Skin of body (tissue), 1 donor: ENCODE measurements at regions not wholly inside any gene's neighbourhood (a gene's known extent, or its start where the extent isn't known, plus 50 kb on each side); places are given as distances from the start of the nearest gene placed in this dataset.

Experiments
- DNase-seq: peaks from one replicate; lab custom pipeline; 2025; lab: John Stamatoyannopoulos, UW

GRCh38 chr20:50401587-50402418, 108.4 kb upstream of the PTPN1 start:
- DNase-seq = no peak

DNA sequence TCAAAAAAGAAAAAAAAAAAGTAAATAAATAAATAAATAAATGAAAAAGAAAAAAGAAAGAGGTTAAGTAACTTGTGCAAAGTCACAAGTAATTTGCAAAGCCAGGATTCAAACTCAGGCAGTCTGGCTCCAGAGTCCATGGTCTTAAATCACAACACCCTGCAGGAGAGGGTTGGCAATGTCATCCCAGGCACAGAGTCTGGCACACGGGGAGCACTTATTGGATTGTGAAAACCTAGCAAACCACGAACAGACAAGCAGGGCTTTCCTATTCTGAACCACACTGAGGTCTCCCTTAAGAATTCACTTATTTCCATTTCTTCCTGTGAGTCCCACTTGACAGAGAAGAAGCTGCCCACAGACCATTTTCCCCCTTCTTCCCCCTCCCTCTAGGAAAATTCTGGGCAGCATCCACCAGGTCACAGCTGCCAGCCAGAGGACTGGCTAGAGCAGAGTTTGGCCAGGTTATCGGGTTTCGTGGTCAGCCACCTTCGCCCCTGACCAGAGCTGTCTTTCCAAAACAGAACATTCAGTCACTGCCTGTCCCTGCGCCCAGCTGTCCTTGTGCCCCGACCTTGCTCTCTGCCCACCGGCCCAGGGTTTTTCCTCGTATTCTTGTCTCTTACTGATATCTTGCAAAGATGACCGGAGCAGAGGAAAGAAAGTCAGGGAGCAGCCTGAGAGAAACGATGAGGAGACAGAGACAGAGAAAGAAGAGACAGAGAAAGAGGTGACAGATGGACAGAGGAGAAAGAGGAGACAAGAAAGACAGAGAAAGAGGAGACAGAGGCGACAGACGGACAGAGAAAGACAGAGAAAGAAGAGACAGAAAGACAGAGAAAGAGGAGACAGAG, 106.4 kb upstream of the PTPN1 start:
- DNase-seq = no peak

GRCh38 chr20:50404419-50405234, 105.6 kb upstream of the PTPN1 start:
- no peak for DNase-seq

GRCh38 chr20:50405235-50405914, 104.8 kb upstream of the PTPN1 start:
- DNase-seq = no peak

DNA sequence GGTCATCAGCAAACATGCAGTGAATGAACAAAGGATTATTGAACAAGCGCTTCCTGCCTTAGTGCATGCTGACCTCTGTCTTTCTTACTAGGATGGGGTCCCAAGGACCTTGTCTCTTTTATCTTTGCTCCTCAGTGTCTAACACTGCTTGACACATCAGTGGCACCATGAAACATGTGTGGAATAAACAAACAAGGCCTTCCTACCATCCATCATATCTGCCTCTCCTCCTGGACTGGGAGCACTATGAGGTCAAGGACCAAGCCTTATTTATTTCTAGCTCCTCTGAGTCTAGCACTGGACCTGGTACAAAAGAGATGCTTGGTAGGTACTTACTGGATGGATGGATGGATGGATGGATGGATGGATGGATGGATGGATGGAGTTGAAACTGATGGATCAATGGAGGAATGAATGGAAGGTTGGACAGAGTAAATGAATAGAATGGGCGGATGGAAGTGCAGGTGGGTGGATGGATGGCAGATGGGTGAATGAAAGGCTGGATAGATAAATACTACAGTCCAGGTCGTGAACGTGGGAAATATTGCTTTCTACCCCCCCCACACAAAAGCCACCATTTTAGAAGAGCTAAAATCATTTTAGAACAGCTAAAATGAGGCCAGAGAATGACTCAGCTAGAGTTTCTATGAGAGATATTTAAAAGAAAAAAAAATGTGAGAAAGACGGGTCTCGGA, 104.1 kb upstream of the PTPN1 start:
- DNase-seq = no peak

GRCh38 chr20:50406610-50407136, 103.5 kb upstream of the PTPN1 start:
- no peak for DNase-seq

DNA sequence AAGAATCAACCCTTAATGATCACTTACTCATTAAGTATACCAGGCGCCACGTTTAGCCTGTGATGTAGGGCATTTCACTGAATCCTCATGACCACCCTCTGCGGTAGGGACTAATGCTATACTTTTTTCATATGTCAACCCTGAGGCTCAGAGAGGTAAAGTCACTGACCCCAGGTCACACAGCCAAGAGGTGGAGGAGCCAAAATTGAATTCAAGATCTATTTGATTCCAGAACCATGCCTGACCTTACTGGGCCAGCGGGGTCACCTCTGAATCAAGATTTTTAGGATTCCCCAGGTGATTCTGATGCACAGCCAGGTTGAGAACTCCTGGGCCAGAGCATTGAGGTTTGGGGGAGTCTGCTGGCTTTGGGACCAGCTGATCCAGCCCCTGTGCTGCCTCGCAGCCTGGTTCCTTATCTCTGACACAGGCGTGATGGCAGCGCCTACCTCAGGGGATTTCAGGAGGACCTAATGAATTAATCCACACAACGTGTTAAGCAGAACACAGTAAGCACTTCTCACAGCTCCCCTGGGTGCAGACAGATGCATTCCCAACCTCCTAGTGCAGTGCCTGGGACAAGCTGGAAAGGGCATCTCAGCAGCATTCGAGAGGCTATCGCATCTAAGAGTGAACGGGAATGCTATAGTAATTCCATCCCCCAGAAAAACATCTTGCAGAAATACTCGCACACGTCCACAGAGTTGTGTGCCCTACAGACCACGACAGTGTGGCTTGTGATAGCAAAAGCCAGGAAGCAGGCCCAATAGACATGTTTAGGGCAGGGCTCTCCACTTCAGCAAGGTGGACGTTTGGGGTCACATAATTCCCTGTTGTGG, 101.4 kb upstream of the PTPN1 start:
- no peak for DNase-seq

GRCh38 chr20:50409495-50409894, 100.7 kb upstream of the PTPN1 start:
- DNase-seq = peak; percentile 58

DNA sequence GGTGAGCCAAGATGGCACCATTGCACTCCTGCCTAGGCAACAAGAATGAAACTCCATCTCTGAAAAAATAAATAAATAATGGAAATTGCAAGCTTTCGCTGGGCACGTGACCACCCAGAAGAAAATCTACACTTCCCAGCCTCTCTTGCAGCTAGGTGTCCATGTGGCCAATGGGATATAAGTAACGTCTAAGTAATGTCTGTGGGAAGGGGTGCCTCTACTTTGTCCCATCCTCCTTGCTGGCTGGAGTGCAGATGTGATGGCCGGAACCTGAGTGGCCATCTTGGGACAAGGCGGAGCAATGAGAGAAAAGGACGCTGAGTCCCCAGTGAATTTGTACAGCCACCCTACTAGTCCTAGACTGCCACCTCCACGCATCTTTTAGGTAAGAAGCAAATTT, 99.8 kb upstream of the PTPN1 start:
- no peak for DNase-seq

DNA sequence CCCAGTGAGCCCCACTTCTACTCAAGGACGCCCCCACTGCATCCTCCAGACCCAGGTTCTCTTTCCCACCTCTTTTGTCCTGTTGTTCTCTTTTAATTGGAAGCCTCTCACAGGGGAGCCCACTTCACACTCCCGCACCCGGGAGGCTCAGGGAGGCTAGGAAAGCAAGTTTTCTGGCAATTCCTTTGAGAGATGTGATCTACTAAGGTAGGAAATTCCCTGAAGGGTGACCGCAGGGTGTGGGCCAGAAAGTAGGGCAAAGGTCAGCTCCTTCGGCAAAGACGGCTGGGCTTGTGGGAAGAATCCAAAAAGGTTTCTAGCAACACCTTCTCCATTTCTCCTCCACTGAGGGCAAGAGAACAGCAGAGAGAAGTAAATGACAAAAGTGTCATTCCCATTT, 98.1 kb upstream of the PTPN1 start:
- no peak for DNase-seq

GRCh38 chr20:50412499-50412898, 97.7 kb upstream of the PTPN1 start:
- no peak for DNase-seq

DNA sequence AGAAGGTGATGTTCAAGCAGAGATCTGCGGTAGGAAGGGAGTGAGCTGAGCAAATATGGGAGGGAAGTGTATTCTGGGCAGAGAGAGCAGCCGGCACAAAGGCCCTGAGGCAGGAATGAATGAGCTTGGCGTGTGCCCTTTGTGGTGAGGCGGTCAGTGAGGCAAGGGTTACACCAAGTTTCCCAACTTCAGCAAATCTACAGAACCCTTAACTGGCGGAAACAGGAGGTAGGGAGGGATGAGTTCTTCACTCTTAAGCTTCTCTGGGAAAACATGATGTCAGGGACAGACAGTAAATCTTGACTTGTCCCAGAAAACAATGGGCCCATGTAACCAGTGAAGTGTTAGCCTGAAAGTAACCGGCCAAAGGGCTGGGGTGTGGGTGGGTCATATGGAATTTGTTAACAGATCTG, 97.1 kb upstream of the PTPN1 start:
- DNase-seq = no peak

DNA sequence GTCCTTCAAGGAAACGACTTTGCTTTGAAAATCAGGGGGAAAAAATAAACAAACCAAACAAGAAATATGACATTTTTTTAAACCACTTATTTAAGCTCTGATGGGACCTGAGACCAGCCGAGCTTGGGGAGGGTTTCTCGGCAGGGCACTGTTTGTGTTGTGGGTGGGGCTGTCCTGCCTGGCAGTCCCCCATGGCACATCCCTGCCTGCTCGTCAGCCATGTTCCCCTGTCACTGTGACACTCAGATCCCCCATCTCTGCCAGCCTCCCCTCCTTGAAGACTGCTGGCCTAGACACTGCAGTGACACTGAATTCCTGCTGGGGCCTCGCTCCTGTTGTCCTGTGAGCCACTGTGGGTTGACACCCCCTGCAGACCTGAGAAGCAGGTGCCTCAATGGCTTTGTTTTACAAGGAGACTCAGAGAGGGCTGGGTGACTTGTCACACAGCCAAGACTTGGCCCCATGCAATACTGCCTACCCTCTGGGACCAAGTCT, 95.1 kb upstream of the PTPN1 start:
- DNase-seq = no peak

DNA sequence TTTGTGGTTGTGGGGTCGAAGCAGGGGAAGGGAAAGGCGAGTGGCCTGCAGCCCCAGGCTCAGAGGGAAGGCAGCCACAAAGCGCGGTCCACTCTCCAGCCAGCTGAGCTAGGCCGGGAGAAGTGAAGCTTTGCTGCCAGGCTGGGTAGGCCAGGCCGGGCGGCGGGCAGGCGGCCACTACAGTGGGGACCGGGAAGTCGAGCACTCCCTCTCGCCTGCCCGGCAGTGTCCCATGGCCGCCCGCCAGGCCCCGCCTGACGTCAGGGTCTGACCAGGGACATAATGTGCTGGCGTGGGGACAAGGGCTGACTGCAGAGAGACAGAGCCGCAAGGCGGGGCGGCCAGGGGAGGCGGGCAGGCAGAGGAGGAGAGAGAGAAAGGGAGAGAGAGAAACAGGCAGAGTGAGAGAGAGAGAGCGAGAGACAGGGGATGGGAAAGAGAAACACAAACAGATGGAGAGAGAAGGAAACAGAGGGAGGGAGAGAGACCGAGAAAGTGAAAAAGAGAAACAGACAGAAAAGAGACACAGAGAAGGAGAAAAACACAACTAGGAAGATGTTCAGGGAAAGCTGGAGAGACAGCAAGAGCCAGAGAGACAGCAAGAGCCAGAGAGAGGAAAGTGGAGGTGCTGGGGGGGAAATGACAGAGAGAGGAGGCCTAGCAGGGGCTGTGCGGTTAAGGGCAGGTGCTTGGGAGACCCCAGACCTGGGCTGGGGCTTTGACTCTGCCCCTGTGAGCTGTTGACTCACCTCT, 94.5 kb upstream of the PTPN1 start:
- DNase-seq = peak; percentile 39

GRCh38 chr20:50416269-50417022, 93.7 kb upstream of the PTPN1 start:
- DNase-seq = no peak

GRCh38 chr20:50417023-50417329, 93.2 kb upstream of the PTPN1 start:
- no peak for DNase-seq

GRCh38 chr20:50417484-50418235, 92.5 kb upstream of the PTPN1 start:
- no peak for DNase-seq
